Keratinocyte (primary cell): ENCODE measurements at regions not wholly inside any gene's neighbourhood (a gene's known extent, or its start where the extent isn't known, plus 50 kb on each side); places are given as distances from the start of the nearest gene placed in this dataset.

Experiments
- DNase-seq: peaks from one replicate; pipeline ENCODE4 v3.0.0-alpha.2; 2011; ENCODE audit warnings: low read depth, missing footprints, low spot score
- FAIRE-seq: peaks from 2 replicates; lab custom pipeline; 2011; peaks lifted over from hg19 to GRCh38; lab: Jason Lieb, UNC
- H2AFZ ChIP-seq: 2 replicates; pipeline ENCODE4 v1.6.0; 2012; ENCODE audit warnings: low read length, control low read depth, inconsistent platforms; ENCODE audit not compliant: control insufficient read depth
- H3K27ac ChIP-seq: 2 replicates; pipeline ENCODE4 v1.5.1; 2011; ENCODE audit warnings: low read length; ENCODE audit not compliant: control insufficient read depth, insufficient read depth
- H3K27me3 ChIP-seq: 3 replicates; pipeline ENCODE4 v1.6.0; 2011; ENCODE audit warnings: low read length; ENCODE audit not compliant: control insufficient read depth, insufficient read depth; ENCODE audit errors: extremely low read depth
- H3K36me3 ChIP-seq, 2 experiments: 2 replicates in 1 of 2; 3 replicates in 1 of 2; pipeline ENCODE4 v1.5.1; 2011; ENCODE audit warnings: low read length in 2 of 2, mild to moderate bottlenecking in 1 of 2; ENCODE audit not compliant: control insufficient read depth in 2 of 2, insufficient read depth in 2 of 2; ENCODE audit errors: extremely low read depth in 1 of 2
- H3K4me1 ChIP-seq: 3 replicates; pipeline ENCODE4 v1.5.1; 2011; ENCODE audit warnings: low read length; ENCODE audit not compliant: control insufficient read depth, insufficient read depth; ENCODE audit errors: extremely low read depth
- H3K4me2 ChIP-seq: 3 replicates; pipeline ENCODE4 v1.6.0; 2011; ENCODE audit warnings: low read depth, low read length; ENCODE audit not compliant: control insufficient read depth, insufficient read depth; ENCODE audit errors: extremely low read depth
- H3K4me3 ChIP-seq, 3 experiments: fragments of 200-600 bp in 1 of 3; sonication (generic) in 1 of 3; 2 replicates in 2 of 3; 3 replicates in 1 of 3; pipeline ENCODE4 v1.5.1; 2011 to 2016; ENCODE audit warnings: low read length in 3 of 3, mild to moderate bottlenecking in 3 of 3, control low read depth in 2 of 3, inconsistent platforms in 1 of 3, low read depth in 1 of 3, mixed read lengths in 1 of 3, mixed run types in 1 of 3, moderate library complexity in 1 of 3; ENCODE audit not compliant: control insufficient read depth in 2 of 3, insufficient read depth in 2 of 3; ENCODE audit errors: extremely low read depth in 1 of 3
- H3K79me2 ChIP-seq: 2 replicates; pipeline ENCODE4 v1.6.0; 2012; ENCODE audit warnings: low read length; ENCODE audit not compliant: control insufficient read depth, insufficient read depth
- H3K9ac ChIP-seq: 3 replicates; pipeline ENCODE4 v1.6.0; 2011; ENCODE audit warnings: low read length; ENCODE audit not compliant: control insufficient read depth, insufficient read depth; ENCODE audit errors: extremely low read depth
- H3K9me1 ChIP-seq: 3 replicates; pipeline ENCODE4 v1.6.0; 2011; ENCODE audit warnings: low read length; ENCODE audit not compliant: control insufficient read depth, insufficient read depth; ENCODE audit errors: extremely low read depth
- H3K9me3 ChIP-seq: 2 replicates; pipeline ENCODE4 v1.5.1; 2012; ENCODE audit warnings: low read depth, low read length; ENCODE audit not compliant: control insufficient read depth
- H4K20me1 ChIP-seq: 3 replicates; pipeline ENCODE4 v1.6.0; 2011; ENCODE audit warnings: low read length; ENCODE audit not compliant: control insufficient read depth, insufficient read depth; ENCODE audit errors: extremely low read depth
- CTCF ChIP-seq, 3 experiments: IDR thresholded peaks in 1 of 3; conservative IDR thresholded peaks in 1 of 3; optimal IDR thresholded peaks in 1 of 3; 2 replicates in 2 of 3; 3 replicates in 1 of 3; pipeline versions ENCODE3 to v1.5.1; 2011; ENCODE audit warnings: low read length in 3 of 3, mild to moderate bottlenecking in 3 of 3, moderate library complexity in 2 of 3, control low read depth in 1 of 3, inconsistent platforms in 1 of 3; ENCODE audit not compliant: insufficient read depth in 2 of 3; ENCODE audit errors: extremely low read depth in 1 of 3
- EZH2 ChIP-seq: IDR thresholded peaks from one replicate; pipeline ENCODE4 v1.6.1; 2012; ENCODE audit warnings: inconsistent platforms, mild to moderate bottlenecking, low read length, moderate library complexity
- dilution Hi-C: fragments of 300-500 bp; cut with MboI; formaldehyde crosslinking; loops from one replicate; pipeline ENCODE4 v1.7.0; 2020; ENCODE audit warnings: low sequenced_read_pairs; ENCODE audit not compliant: extremely low pct_ligation_motif_present

- DNase-seq (no peak), FAIRE-seq (no peak)
- no peaks in the 10 kb centered on the region for H3K9me3 ChIP-seq
- no peaks in the 10 kb centered on the region for H3K9me1 ChIP-seq
- peaks cover 24% of the 10 kb centered on the region for H3K4me1 ChIP-seq
- TF ChIP-seq EZH2 (no peak), CTCF (optimal IDR thresholded peaks at IDR 0.05 in 1 of 3, IDR thresholded peaks at IDR 0.05 in 1 of 3, conservative IDR thresholded peaks at IDR 0.05 in 1 of 3; ENCODE audit: extremely low read depth in 1 of 3, insufficient read depth in 2 of 3, low read length in 3 of 3) (no peak)
- dilution Hi-C loops: no loop called here
- no peak overlapping the region for H3K4me3 ChIP-seq
- no peaks in the 10 kb centered on the region for H4K20me1 ChIP-seq
- H3K27ac ChIP-seq: no peak overlapping the region
- H2AFZ ChIP-seq: no peak overlapping the region
- no peaks in the 10 kb centered on the region for H3K27me3 ChIP-seq
- no peaks in the 10 kb centered on the region for H3K79me2 ChIP-seq
- H3K4me2 ChIP-seq: no peak overlapping the region
- H3K36me3 ChIP-seq: no peaks in the 10 kb centered on the region
- H3K9ac ChIP-seq: no peak overlapping the region
These were observed 353.9 kb downstream of the BCKDHB start for GRCh38 chr6:80460257-80460865.

GRCh38 chr6:80457439-80457933, 351.0 kb downstream of the BCKDHB start:
- no peaks in the 10 kb centered on the region for H3K9me3 ChIP-seq
- FAIRE-seq (peak; percentile 100), DNase-seq (peak; percentile 62)
- H3K27me3 ChIP-seq: no peaks in the 10 kb centered on the region
- H3K4me3 ChIP-seq: no peak overlapping the region
- no peak overlapping the region for H3K9ac ChIP-seq
- H3K79me2 ChIP-seq: no peaks in the 10 kb centered on the region
- H3K4me2 ChIP-seq: peak overlapping the region; percentile 40
- no peaks in the 10 kb centered on the region for H3K36me3 ChIP-seq
- no peak overlapping the region for H3K27ac ChIP-seq
- TF ChIP-seq EZH2 (no peak), CTCF (optimal IDR thresholded peaks at IDR 0.05 in 1 of 3, IDR thresholded peaks at IDR 0.05 in 1 of 3, conservative IDR thresholded peaks at IDR 0.05 in 1 of 3; ENCODE audit: extremely low read depth in 1 of 3, insufficient read depth in 2 of 3, low read length in 3 of 3) (no peak)
- no peaks in the 10 kb centered on the region for H4K20me1 ChIP-seq
- H2AFZ ChIP-seq: no peak overlapping the region
- no peaks in the 10 kb centered on the region for H3K9me1 ChIP-seq
- peaks cover 46% of the 10 kb centered on the region for H3K4me1 ChIP-seq
- dilution Hi-C loops: no loop called here
